ENCODE measurements at regions not wholly inside any gene's neighbourhood (a gene's known extent, or its start where the extent isn't known, plus 50 kb on each side); places are given as distances from the start of the nearest gene placed in this dataset.

DNA sequence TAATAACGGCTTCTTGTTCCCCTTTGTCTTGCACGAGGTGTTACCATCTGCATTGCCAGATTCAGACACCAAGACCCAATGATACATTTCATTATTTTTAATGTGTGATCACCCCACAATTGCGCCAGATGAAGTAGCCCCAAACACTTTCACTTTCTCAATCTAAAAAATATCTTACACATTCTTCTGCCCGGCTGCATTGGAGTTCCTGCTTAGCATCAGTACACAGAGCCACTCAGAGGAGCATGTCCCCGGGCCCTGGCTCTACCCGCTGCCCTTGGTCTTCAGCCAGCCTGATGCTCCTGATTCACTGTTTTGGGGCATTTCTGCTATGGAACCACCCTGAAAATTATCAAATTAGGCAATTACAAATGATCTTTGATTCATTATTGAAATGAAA is 66.0 kb upstream of the TENM3 start:
- Histone ChIP-seq H3K4me3 (ENCODE audit: insufficient read length, low read depth) (no peak overlapping the region), H3K4me1 (ENCODE audit: insufficient read depth, insufficient read length) (no peaks in the 10 kb centered on the region), H3K36me3 (ENCODE audit: insufficient read depth, insufficient read length, low read length) (no peaks in the 10 kb centered on the region), H3K9me3 (ENCODE audit: insufficient read depth, low read length) (no peaks in the 10 kb centered on the region), H3K9ac (ENCODE audit: insufficient read length, low read depth) (no peak overlapping the region), H3K27me3 (ENCODE audit: insufficient read depth, insufficient read length) (no peaks in the 10 kb centered on the region)
- no peak for DNase-seq (ENCODE audit: low read depth, low spot score)
- TF ChIP-seq YY1 (IDR thresholded peaks at IDR 0.05; ENCODE audit: insufficient read depth, insufficient read length) (no peak), SUZ12 (IDR thresholded peaks at IDR 0.05; ENCODE audit: extremely low read depth, insufficient read depth, insufficient read length) (no peak), ZNF274 (IDR thresholded peaks at IDR 0.05; ENCODE audit: low read depth, low read length) (no peak)

GRCh38 chr4:182179105-182179504 is 64.1 kb upstream of the TENM3 start:
- Histone ChIP-seq H3K4me3 (ENCODE audit: insufficient read length, low read depth) (no peak overlapping the region), H3K36me3 (ENCODE audit: insufficient read depth, insufficient read length, low read length) (no peaks in the 10 kb centered on the region), H3K9me3 (ENCODE audit: insufficient read depth, low read length) (no peaks in the 10 kb centered on the region), H3K9ac (ENCODE audit: insufficient read length, low read depth) (no peak overlapping the region), H3K4me1 (ENCODE audit: insufficient read depth, insufficient read length) (no peaks in the 10 kb centered on the region), H3K27me3 (ENCODE audit: insufficient read depth, insufficient read length) (no peaks in the 10 kb centered on the region)
- TF ChIP-seq YY1 (IDR thresholded peaks at IDR 0.05; ENCODE audit: insufficient read depth, insufficient read length) = no peak
- no peak for TF ChIP-seq ZNF274 (IDR thresholded peaks at IDR 0.05; ENCODE audit: low read depth, low read length)
- TF ChIP-seq SUZ12 (IDR thresholded peaks at IDR 0.05; ENCODE audit: extremely low read depth, insufficient read depth, insufficient read length) = no peak
- peak; percentile 18 for DNase-seq (ENCODE audit: low read depth, low spot score)

DNA sequence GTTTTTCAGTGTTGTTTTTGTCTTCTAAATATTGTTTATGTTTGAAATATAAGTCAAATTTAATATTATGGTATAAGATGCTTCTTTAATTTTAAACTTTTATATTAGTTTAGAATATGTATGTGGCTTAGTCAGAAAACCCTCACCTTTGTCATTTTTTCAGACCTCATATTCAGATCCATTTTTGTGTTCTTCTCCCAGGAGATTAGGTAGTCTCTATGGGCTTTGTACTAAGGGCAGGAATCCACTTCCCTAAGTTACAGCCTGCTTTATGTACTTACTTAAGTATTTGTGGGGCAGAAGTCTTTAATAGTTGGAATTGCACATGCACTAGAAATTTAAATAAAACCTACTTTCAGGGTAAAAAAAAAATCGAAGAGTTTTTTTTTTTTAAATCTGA is 63.5 kb upstream of the TENM3 start:
- Histone ChIP-seq H3K27me3 (ENCODE audit: insufficient read depth, insufficient read length) (no peaks in the 10 kb centered on the region), H3K4me3 (ENCODE audit: insufficient read length, low read depth) (no peak overlapping the region), H3K9me3 (ENCODE audit: insufficient read depth, low read length) (no peaks in the 10 kb centered on the region), H3K36me3 (ENCODE audit: insufficient read depth, insufficient read length, low read length) (no peaks in the 10 kb centered on the region), H3K4me1 (ENCODE audit: insufficient read depth, insufficient read length) (no peaks in the 10 kb centered on the region), H3K9ac (ENCODE audit: insufficient read length, low read depth) (no peak overlapping the region)
- TF ChIP-seq SUZ12 (IDR thresholded peaks at IDR 0.05; ENCODE audit: extremely low read depth, insufficient read depth, insufficient read length) = no peak
- DNase-seq (ENCODE audit: low read depth, low spot score) = no peak

GRCh38 chr4:182185491-182185890 is 57.7 kb upstream of the TENM3 start:
- Histone ChIP-seq H3K4me3 (ENCODE audit: insufficient read length, low read depth) (no peak overlapping the region), H3K27me3 (ENCODE audit: insufficient read depth, insufficient read length) (no peaks in the 10 kb centered on the region), H3K36me3 (ENCODE audit: insufficient read depth, insufficient read length, low read length) (no peaks in the 10 kb centered on the region), H3K4me1 (ENCODE audit: insufficient read depth, insufficient read length) (no peaks in the 10 kb centered on the region), H3K9ac (ENCODE audit: insufficient read length, low read depth) (no peak overlapping the region), H3K9me3 (ENCODE audit: insufficient read depth, low read length) (no peaks in the 10 kb centered on the region)
- TF ChIP-seq YY1 (IDR thresholded peaks at IDR 0.05; ENCODE audit: insufficient read depth, insufficient read length) (no peak), SUZ12 (IDR thresholded peaks at IDR 0.05; ENCODE audit: extremely low read depth, insufficient read depth, insufficient read length) (no peak), ZNF274 (IDR thresholded peaks at IDR 0.05; ENCODE audit: low read depth, low read length) (no peak)
- no peak for DNase-seq (ENCODE audit: low read depth, low spot score)

DNA sequence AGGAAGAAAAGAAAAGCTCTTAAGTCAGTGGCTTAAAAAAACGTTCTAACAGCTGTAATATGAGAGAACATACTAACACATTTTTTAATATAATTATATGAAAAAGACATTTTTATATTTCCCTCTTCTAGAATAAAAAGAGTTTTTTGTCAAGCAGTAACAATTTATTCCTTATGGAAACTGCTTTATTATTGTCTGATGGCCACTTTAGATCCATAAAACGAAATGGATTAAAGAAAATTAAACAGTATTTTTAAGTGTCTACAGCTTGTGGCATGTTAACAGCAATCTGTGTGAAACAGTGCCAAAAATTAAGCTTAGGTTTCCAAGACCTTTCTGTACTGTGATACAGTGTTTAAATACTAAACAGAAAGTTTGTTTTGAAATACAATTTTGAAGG is 55.5 kb upstream of the TENM3 start:
- Histone ChIP-seq H3K4me1 (ENCODE audit: insufficient read depth, insufficient read length) (no peaks in the 10 kb centered on the region), H3K27me3 (ENCODE audit: insufficient read depth, insufficient read length) (no peaks in the 10 kb centered on the region), H3K36me3 (ENCODE audit: insufficient read depth, insufficient read length, low read length) (no peaks in the 10 kb centered on the region), H3K4me3 (ENCODE audit: insufficient read length, low read depth) (no peak overlapping the region), H3K9ac (ENCODE audit: insufficient read length, low read depth) (no peak overlapping the region), H3K9me3 (ENCODE audit: insufficient read depth, low read length) (no peaks in the 10 kb centered on the region)
- TF ChIP-seq YY1 (IDR thresholded peaks at IDR 0.05; ENCODE audit: insufficient read depth, insufficient read length) = no peak
- no peak for TF ChIP-seq ZNF274 (IDR thresholded peaks at IDR 0.05; ENCODE audit: low read depth, low read length)
- TF ChIP-seq SUZ12 (IDR thresholded peaks at IDR 0.05; ENCODE audit: extremely low read depth, insufficient read depth, insufficient read length) = no peak
- no peak for DNase-seq (ENCODE audit: low read depth, low spot score)

GRCh38 chr4:182188622-182189021 is 54.6 kb upstream of the TENM3 start:
- no peak for DNase-seq (ENCODE audit: low read depth, low spot score)
- TF ChIP-seq YY1 (IDR thresholded peaks at IDR 0.05; ENCODE audit: insufficient read depth, insufficient read length) (no peak), ZNF274 (IDR thresholded peaks at IDR 0.05; ENCODE audit: low read depth, low read length) (no peak), SUZ12 (IDR thresholded peaks at IDR 0.05; ENCODE audit: extremely low read depth, insufficient read depth, insufficient read length) (no peak)
- no peaks in the 10 kb centered on the region for H3K36me3 ChIP-seq (ENCODE audit: insufficient read depth, insufficient read length, low read length)
- no peaks in the 10 kb centered on the region for H3K9me3 ChIP-seq (ENCODE audit: insufficient read depth, low read length)
- no peak overlapping the region for H3K4me3 ChIP-seq (ENCODE audit: insufficient read length, low read depth)
- no peak overlapping the region for H3K9ac ChIP-seq (ENCODE audit: insufficient read length, low read depth)
- no peaks in the 10 kb centered on the region for H3K27me3 ChIP-seq (ENCODE audit: insufficient read depth, insufficient read length)
- no peaks in the 10 kb centered on the region for H3K4me1 ChIP-seq (ENCODE audit: insufficient read depth, insufficient read length)

GRCh38 chr4:182189103-182189878 is 53.9 kb upstream of the TENM3 start:
- Histone ChIP-seq H3K27me3 (ENCODE audit: insufficient read depth, insufficient read length) (no peaks in the 10 kb centered on the region), H3K9me3 (ENCODE audit: insufficient read depth, low read length) (no peaks in the 10 kb centered on the region), H3K4me3 (ENCODE audit: insufficient read length, low read depth) (no peak overlapping the region), H3K9ac (ENCODE audit: insufficient read length, low read depth) (no peak overlapping the region), H3K4me1 (ENCODE audit: insufficient read depth, insufficient read length) (no peaks in the 10 kb centered on the region), H3K36me3 (ENCODE audit: insufficient read depth, insufficient read length, low read length) (no peaks in the 10 kb centered on the region)
- TF ChIP-seq SUZ12 (IDR thresholded peaks at IDR 0.05; ENCODE audit: extremely low read depth, insufficient read depth, insufficient read length) = no peak
- no peak for TF ChIP-seq YY1 (IDR thresholded peaks at IDR 0.05; ENCODE audit: insufficient read depth, insufficient read length)
- TF ChIP-seq ZNF274 (IDR thresholded peaks at IDR 0.05; ENCODE audit: low read depth, low read length) = no peak
- DNase-seq (ENCODE audit: low read depth, low spot score) = no peak

All from NT2/D1 (cell line).